ENCODE measurements at regions not wholly inside any gene's neighbourhood (a gene's known extent, or its start where the extent isn't known, plus 50 kb on each side); places are given as distances from the start of the nearest gene placed in this dataset.

DNA sequence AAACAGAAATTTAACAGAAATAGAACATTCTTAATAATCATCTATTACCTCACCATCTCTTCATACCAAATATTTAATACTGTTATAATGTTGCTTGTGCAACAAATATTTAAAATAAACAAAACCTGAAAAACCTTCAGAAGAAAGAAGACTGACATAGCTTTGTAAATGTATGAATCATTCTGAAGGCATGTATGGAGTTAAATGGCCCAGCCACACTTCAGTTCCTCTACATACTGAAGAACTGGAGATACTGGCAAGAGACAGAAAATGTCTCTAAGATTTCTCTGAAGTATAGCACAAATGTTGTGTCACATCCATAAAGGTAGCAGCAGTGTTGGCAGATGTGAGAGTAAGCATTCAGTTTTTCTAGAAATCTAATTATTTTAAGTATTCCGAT is 275.3 kb upstream of the FGF13 start:
- H3K27me3 ChIP-seq (ENCODE audit: insufficient read depth, poor library complexity, severe bottlenecking): peaks cover 2% of the 10 kb centered on the region
- no peak overlapping the region for H3K4me3 ChIP-seq (replicated peaks; ENCODE audit: insufficient read depth, low read length)
- TF ChIP-seq GABPA (IDR thresholded peaks at IDR 0.05; ENCODE audit: low read depth): no peak
- no peak for TF ChIP-seq POLR2AphosphoS5 (IDR thresholded peaks at IDR 0.05; ENCODE audit: low read depth)
- TF ChIP-seq, protein P1, sequence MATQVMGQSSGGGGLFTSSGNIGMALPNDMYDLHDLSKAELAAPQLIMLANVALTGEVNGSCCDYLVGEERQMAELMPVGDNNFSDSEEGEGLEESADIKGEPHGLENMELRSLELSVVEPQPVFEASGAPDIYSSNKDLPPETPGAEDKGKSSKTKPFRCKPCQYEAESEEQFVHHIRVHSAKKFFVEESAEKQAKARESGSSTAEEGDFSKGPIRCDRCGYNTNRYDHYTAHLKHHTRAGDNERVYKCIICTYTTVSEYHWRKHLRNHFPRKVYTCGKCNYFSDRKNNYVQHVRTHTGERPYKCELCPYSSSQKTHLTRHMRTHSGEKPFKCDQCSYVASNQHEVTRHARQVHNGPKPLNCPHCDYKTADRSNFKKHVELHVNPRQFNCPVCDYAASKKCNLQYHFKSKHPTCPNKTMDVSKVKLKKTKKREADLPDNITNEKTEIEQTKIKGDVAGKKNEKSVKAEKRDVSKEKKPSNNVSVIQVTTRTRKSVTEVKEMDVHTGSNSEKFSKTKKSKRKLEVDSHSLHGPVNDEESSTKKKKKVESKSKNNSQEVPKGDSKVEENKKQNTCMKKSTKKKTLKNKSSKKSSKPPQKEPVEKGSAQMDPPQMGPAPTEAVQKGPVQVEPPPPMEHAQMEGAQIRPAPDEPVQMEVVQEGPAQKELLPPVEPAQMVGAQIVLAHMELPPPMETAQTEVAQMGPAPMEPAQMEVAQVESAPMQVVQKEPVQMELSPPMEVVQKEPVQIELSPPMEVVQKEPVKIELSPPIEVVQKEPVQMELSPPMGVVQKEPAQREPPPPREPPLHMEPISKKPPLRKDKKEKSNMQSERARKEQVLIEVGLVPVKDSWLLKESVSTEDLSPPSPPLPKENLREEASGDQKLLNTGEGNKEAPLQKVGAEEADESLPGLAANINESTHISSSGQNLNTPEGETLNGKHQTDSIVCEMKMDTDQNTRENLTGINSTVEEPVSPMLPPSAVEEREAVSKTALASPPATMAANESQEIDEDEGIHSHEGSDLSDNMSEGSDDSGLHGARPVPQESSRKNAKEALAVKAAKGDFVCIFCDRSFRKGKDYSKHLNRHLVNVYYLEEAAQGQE (IDR thresholded peaks at IDR 0.05; ENCODE audit: insufficient replicate concordance, low read depth): no peak
- TF ChIP-seq SPI1 (IDR thresholded peaks at IDR 0.05; ENCODE audit: borderline replicate concordance, low read depth): no peak
- TF ChIP-seq, protein P2, sequence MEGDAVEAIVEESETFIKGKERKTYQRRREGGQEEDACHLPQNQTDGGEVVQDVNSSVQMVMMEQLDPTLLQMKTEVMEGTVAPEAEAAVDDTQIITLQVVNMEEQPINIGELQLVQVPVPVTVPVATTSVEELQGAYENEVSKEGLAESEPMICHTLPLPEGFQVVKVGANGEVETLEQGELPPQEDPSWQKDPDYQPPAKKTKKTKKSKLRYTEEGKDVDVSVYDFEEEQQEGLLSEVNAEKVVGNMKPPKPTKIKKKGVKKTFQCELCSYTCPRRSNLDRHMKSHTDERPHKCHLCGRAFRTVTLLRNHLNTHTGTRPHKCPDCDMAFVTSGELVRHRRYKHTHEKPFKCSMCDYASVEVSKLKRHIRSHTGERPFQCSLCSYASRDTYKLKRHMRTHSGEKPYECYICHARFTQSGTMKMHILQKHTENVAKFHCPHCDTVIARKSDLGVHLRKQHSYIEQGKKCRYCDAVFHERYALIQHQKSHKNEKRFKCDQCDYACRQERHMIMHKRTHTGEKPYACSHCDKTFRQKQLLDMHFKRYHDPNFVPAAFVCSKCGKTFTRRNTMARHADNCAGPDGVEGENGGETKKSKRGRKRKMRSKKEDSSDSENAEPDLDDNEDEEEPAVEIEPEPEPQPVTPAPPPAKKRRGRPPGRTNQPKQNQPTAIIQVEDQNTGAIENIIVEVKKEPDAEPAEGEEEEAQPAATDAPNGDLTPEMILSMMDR (IDR thresholded peaks at IDR 0.05; ENCODE audit: insufficient read depth, low read length): no peak
- DNase-seq (ENCODE audit: low read depth in 1 of 2, low spot score in 1 of 2): no peak
- H3K27ac ChIP-seq (replicated peaks): no peak overlapping the region

DNA sequence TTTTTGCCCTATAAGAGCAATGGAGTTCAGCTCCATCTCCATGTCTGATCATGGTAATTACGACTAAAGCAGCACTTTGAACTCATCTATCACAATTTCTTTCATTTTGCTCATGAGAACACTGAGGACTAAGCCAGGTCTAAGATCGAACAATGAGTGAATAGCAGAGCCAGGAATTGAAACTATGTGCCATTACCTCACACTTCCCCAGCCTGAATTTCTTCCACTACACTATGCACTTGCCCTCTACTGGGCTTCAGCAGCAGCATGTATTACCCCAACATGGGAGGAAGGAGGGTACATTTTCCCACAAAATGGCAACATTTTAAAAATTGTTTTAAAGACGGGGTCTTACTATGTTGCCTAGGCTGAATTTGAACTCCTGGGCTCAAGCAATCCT is 274.7 kb upstream of the FGF13 start:
- H3K27me3 ChIP-seq (ENCODE audit: insufficient read depth, poor library complexity, severe bottlenecking): peaks cover 2% of the 10 kb centered on the region
- H3K27ac ChIP-seq (replicated peaks): no peak overlapping the region
- DNase-seq (ENCODE audit: low read depth in 1 of 2, low spot score in 1 of 2): no peak
- H3K4me3 ChIP-seq (replicated peaks; ENCODE audit: insufficient read depth, low read length): no peak overlapping the region
- TF ChIP-seq, protein P1 (IDR thresholded peaks at IDR 0.05; ENCODE audit: insufficient replicate concordance, low read depth): no peak
- TF ChIP-seq POLR2AphosphoS5 (IDR thresholded peaks at IDR 0.05; ENCODE audit: low read depth) (no peak), GABPA (IDR thresholded peaks at IDR 0.05; ENCODE audit: low read depth) (no peak), SPI1 (IDR thresholded peaks at IDR 0.05; ENCODE audit: borderline replicate concordance, low read depth) (no peak)
- TF ChIP-seq, protein P2 (IDR thresholded peaks at IDR 0.05; ENCODE audit: insufficient read depth, low read length): no peak

DNA sequence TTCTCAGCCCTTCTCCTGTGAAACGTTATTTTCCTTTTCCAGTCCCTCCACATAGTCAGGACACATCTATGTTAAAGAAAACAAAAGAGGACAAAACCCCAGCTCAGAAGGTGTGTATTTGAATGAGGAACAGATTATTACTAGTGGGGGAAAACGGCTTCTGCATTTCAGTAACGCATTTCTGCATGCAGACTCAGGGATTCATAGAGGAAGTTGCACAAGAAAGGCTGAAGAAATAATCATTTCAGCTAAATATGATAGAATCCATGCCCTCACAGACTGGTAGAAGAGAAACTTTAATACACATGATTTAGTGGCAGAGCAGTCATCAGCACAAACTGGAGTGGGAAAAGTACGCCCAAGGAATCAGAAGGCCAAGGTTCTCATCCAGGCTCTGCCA is 270.8 kb upstream of the FGF13 start:
- no peaks in the 10 kb centered on the region for H3K27me3 ChIP-seq (ENCODE audit: insufficient read depth, poor library complexity, severe bottlenecking)
- H3K4me3 ChIP-seq (replicated peaks; ENCODE audit: insufficient read depth, low read length): no peak overlapping the region
- TF ChIP-seq, protein P1 (IDR thresholded peaks at IDR 0.05; ENCODE audit: insufficient replicate concordance, low read depth): no peak
- TF ChIP-seq POLR2AphosphoS5 (IDR thresholded peaks at IDR 0.05; ENCODE audit: low read depth): no peak
- peak; percentile 52; the same call in 1 of the 2 replicates for TF ChIP-seq SPI1 (IDR thresholded peaks at IDR 0.05; ENCODE audit: borderline replicate concordance, low read depth)
- no peak for TF ChIP-seq GABPA (IDR thresholded peaks at IDR 0.05; ENCODE audit: low read depth)
- DNase-seq (ENCODE audit: low read depth in 1 of 2, low spot score in 1 of 2): peak in 1 of 2 experiments; percentile 45
- no peak overlapping the region for H3K27ac ChIP-seq (replicated peaks)

All from HL-60 (cell line).